Adipocyte (in vitro differentiated cells): ENCODE measurements at regions not wholly inside any gene's neighbourhood (a gene's known extent, or its start where the extent isn't known, plus 50 kb on each side); places are given as distances from the start of the nearest gene placed in this dataset.

Experiments
- DNase-seq: peaks from one replicate; pipeline ENCODE4 v3.0.0-alpha.2; 2015; ENCODE audit warnings: low read depth
- H3K27me3 ChIP-seq: replicated peaks from 2 replicates; pipeline ENCODE4 v1.7.0; 2013; ENCODE audit warnings: mild to moderate bottlenecking, low read length, moderate library complexity; ENCODE audit not compliant: control insufficient read depth, insufficient read depth
- H3K36me3 ChIP-seq: 2 replicates; pipeline ENCODE4 v1.7.0; 2013; ENCODE audit warnings: low read length, mild to moderate bottlenecking, moderate library complexity; ENCODE audit not compliant: control insufficient read depth, insufficient read depth, severe bottlenecking
- H3K4me1 ChIP-seq: 2 replicates; pipeline ENCODE4 v1.7.0; 2013; ENCODE audit warnings: mild to moderate bottlenecking, low read length, moderate library complexity; ENCODE audit not compliant: control insufficient read depth, insufficient read depth
- H3K4me3 ChIP-seq: 2 replicates; pipeline ENCODE4 v1.7.0; 2013; ENCODE audit warnings: mild to moderate bottlenecking, low read length, moderate library complexity
- H3K9ac ChIP-seq: 2 replicates; pipeline ENCODE4 v1.7.0; 2013; ENCODE audit warnings: mild to moderate bottlenecking, low read length, moderate library complexity
- H3K9me3 ChIP-seq: 2 replicates; pipeline ENCODE4 v1.7.0; 2013; ENCODE audit warnings: mild to moderate bottlenecking, low read length, moderate library complexity; ENCODE audit not compliant: control insufficient read depth

DNA sequence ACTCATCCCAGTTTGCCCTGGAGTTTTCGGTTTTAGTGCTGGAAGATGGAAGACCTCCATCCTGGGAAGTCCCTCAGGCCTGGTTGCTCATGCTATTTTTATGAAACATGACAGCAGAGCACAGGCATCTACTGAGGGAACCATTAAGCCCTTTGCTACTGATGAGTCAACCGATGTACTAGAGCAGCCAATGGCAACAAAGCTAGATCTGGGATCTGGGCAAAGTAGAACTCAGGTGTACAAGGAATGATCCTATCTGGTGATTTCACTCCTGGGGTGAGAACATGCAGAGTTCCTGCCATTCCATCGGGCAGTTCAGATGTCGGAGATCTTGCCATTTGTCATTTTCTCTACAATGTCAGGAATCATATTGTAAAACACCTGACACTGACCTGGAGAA, 166.2 kb upstream of the NSMCE3 start:
- Histone ChIP-seq H3K4me1 (no peaks in the 10 kb centered on the region), H3K36me3 (no peaks in the 10 kb centered on the region), H3K9me3 (no peaks in the 10 kb centered on the region), H3K27me3 (peaks cover 15% of the 10 kb centered on the region), H3K9ac (no peak overlapping the region), H3K4me3 (no peak overlapping the region)
- DNase-seq = no peak

DNA sequence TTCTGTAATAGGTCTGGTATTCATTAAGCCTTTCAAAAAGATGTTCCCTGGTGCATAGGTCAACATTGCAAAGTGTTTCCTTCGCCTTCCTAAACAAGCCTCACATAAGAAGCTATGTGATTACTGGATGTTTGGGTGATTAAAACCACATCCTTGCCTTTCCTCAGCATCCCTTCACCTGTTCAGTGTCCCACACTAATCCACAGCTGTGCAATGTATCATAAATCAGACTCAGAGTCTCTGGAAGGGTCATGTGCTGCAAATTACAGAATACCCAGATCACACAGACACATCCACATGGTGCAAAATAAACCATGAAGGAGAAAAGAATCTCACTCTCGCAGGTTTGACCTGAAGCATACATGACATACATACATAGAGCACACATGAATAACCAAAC, 164.7 kb upstream of the NSMCE3 start:
- Histone ChIP-seq H3K27me3 (peaks cover 15% of the 10 kb centered on the region), H3K9ac (no peak overlapping the region), H3K4me1 (no peaks in the 10 kb centered on the region), H3K9me3 (no peaks in the 10 kb centered on the region), H3K4me3 (no peak overlapping the region), H3K36me3 (no peaks in the 10 kb centered on the region)
- no peak for DNase-seq

DNA sequence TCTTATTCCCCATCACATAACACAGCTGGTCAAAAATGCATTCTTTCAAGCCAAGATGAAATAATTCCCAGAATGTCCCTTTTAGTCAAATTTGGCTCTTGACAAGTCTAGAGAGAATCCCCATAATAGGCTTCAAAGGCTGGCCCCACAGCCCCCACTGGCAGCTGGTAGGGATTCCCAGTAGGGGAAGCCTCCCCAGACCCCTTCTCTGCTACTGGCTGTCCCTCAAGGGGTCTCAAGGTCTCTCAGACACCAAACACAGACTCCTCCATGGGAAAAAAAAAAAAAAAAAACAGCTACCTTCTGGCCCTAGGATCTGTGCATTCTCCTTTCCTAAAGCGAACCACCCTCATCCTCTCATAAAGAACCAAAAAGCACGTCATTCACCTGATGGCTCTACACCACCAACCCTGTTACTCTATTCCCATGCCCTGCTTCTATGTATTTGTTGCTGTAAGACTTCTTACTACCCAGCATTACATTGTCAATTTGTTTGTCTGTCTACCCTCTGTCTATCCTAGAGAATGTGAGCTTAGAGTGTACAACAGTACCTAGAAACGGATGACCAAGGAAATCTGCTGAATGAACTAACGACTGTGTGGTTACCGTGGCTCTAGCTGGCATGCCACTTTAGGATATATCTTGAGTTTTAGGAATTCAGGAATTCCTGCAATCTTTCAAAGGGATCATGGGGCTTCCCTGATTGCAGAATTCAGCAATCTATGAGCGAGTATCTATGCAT, 164.1 kb upstream of the NSMCE3 start:
- DNase-seq = no peak
- Histone ChIP-seq H3K9ac (no peak overlapping the region), H3K36me3 (no peaks in the 10 kb centered on the region), H3K27me3 (peaks cover 15% of the 10 kb centered on the region), H3K9me3 (no peaks in the 10 kb centered on the region), H3K4me1 (no peaks in the 10 kb centered on the region), H3K4me3 (no peak overlapping the region)

DNA sequence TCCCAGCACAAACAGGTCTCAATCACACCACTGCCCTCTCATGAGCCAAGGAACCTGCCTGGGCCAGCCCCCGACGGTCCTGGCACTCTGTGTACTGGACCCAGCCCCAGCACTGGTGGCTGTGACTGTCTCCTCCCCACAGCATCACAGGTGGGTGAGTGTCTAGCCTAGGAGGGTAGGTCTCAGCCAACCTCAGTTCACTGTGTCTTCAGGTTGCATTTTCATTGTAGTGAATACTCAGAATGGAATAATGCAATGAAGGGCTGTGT, 163.4 kb upstream of the NSMCE3 start:
- DNase-seq = no peak
- no peaks in the 10 kb centered on the region for H3K4me1 ChIP-seq
- H3K9ac ChIP-seq = no peak overlapping the region
- no peak overlapping the region for H3K4me3 ChIP-seq
- no peaks in the 10 kb centered on the region for H3K9me3 ChIP-seq
- H3K27me3 ChIP-seq = peaks cover 15% of the 10 kb centered on the region
- no peaks in the 10 kb centered on the region for H3K36me3 ChIP-seq

DNA sequence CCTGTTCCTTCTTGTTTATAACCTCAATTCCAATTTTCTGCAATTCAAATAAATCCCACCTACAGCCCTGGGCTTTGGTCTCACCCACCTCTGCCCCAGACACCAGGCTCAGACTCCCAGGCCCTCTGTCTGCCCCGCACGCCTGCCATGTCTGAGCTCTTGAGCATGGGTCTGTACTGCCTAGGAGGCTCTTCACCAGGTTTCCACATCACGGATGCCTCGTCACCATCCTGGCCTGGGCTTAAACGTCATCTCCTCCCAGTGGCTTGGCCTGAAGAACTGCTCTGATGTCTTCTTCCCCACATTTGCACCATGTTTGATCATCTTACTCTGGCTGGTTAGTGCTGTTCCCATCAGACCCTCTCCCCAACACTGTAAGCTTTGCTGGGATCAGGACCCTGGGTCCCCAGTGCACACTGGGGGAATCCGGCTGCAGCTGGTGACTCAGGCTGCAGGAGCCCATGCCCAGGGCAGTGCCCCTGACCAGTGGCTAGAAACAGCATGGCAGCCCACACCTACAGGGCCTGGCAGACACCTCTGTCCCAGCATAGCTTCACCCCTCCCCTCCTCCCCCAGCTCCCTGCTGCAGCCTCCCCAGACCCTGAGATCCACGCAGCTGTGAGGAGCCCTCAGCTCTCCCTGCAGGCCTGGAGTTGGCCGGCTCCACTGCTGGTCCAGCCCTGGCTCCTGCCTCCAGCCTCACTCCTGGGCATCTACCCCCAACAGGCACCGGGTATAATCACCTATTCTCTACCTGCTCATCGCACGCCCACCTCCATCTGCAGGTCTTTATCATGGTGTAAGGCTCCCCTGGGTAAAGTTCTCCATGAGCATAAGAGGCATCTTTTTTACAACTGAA, 162.8 kb upstream of the NSMCE3 start:
- H3K27me3 ChIP-seq = peaks cover 15% of the 10 kb centered on the region
- H3K9ac ChIP-seq = no peak overlapping the region
- no peaks in the 10 kb centered on the region for H3K9me3 ChIP-seq
- no peak overlapping the region for H3K4me3 ChIP-seq
- no peak for DNase-seq
- H3K36me3 ChIP-seq = no peaks in the 10 kb centered on the region
- H3K4me1 ChIP-seq = no peaks in the 10 kb centered on the region

DNA sequence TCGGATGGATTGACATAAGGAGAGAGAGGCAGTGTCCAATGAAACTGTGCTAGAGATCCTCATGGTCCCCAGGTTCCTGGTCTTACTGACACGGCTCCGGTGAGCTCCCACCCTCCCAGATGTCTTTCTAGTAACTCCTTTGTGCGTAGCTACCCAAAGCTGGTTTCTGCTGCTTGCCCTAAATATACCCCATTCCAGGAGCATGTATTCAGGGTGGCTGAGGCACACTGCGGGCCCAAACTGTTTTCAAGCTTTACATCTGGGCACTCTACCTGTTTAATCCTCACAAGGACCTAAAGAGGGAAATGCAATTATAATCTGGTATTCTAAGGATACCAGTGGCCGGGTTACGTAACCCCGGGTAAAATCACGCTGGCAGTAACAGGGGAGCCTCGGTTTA, 161.2 kb upstream of the NSMCE3 start:
- Histone ChIP-seq H3K36me3 (no peaks in the 10 kb centered on the region), H3K4me3 (no peak overlapping the region), H3K9me3 (no peaks in the 10 kb centered on the region), H3K9ac (no peak overlapping the region), H3K4me1 (no peaks in the 10 kb centered on the region), H3K27me3 (peaks cover 19% of the 10 kb centered on the region)
- no peak for DNase-seq

DNA sequence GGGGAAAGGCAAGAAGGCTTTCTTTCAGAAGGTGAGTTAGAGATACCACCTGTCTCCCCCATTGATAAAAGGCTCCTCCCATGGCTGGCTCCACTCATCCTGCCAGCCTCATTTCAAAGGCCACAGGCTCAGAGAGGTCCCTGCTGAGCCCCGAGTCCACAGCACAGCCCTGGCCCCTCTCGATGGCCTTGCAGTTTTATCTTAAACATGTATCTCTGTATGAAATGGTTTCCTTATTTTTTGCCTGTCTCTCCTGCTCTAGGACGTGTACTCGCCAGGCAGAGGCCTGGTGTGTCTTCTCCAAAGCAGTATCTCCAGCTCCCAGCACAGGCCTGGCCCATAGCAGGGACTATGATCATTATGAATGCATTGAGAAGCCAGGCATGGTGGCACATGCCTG, 160.5 kb upstream of the NSMCE3 start:
- H3K9ac ChIP-seq = no peak overlapping the region
- no peaks in the 10 kb centered on the region for H3K9me3 ChIP-seq
- H3K4me3 ChIP-seq = no peak overlapping the region
- H3K27me3 ChIP-seq = peaks cover 19% of the 10 kb centered on the region
- no peak for DNase-seq
- no peaks in the 10 kb centered on the region for H3K36me3 ChIP-seq
- H3K4me1 ChIP-seq = no peaks in the 10 kb centered on the region

DNA sequence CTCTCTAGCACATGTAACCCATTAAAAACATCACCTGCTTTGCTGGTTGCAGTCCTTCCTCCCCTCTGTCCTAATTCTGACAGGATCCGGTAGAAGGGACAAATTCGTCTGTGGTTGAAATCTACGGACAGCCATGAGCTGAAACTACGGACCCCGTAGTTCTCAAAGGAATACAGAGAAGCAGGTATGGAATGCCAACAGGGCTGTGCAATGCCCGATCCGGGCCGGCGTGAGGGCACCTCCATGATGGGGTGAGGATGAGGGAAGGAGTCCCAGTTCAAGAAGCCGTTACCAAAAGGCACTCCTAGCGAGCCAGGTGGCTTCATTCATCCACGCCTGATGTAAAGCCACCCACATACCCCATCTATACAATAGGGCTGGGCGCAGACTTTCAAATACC, 160.0 kb upstream of the NSMCE3 start:
- H3K4me1 ChIP-seq = no peaks in the 10 kb centered on the region
- DNase-seq = no peak
- H3K9me3 ChIP-seq = no peaks in the 10 kb centered on the region
- H3K27me3 ChIP-seq = peaks cover 15% of the 10 kb centered on the region
- H3K4me3 ChIP-seq = no peak overlapping the region
- H3K9ac ChIP-seq = no peak overlapping the region
- H3K36me3 ChIP-seq = no peaks in the 10 kb centered on the region

DNA sequence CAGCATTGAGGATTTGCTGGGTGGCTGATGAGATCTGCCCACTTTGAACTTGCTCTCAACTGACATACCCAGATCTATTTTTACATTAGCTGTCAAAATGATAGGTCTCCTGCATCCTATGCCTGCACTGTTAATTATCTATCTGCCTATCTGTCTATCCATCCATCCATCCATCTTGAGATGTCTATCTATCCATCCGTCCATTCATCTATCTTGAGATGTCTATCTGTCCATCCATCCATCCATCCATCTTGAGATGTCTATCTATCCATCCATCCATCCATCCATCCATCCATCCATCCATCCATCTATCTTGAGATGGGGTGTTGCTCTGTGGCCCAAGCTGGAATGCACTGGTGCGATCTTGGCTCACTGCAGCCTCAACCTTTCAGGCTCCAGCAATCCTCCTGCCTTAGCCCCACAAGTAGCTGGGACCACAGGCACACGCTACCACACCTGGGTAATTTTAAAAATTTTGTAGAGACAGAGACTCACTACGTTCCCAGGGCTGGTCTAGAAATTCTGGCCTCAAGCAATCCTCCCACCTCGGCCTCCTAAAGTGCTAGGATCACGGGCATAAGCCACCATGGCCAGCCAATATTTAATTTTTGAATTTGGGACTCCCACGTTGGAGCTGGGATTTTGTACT, 159.4 kb upstream of the NSMCE3 start:
- no peak overlapping the region for H3K4me3 ChIP-seq
- peaks cover 11% of the 10 kb centered on the region for H3K27me3 ChIP-seq
- H3K9me3 ChIP-seq = no peaks in the 10 kb centered on the region
- H3K4me1 ChIP-seq = no peaks in the 10 kb centered on the region
- no peak for DNase-seq
- no peaks in the 10 kb centered on the region for H3K36me3 ChIP-seq
- H3K9ac ChIP-seq = no peak overlapping the region

DNA sequence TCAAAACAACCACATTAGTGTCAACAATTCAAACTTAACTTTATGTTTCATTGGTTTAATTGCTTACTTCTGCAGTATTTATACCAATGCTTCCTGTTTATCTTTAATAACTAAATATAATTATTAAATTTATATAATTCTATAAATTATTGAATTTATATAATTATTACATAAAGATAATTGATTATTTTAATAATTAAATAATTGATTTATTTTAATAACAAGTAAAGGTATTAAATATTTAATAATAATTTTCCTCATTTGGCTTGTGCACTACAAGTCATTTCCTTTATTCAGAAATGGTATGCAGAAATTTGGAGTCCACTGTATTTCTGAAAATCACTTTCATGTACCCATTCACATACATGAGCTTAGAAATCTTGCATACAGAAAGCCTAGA, 156.2 kb upstream of the NSMCE3 start:
- no peaks in the 10 kb centered on the region for H3K9me3 ChIP-seq
- no peaks in the 10 kb centered on the region for H3K36me3 ChIP-seq
- H3K4me3 ChIP-seq = no peak overlapping the region
- DNase-seq = no peak
- no peak overlapping the region for H3K9ac ChIP-seq
- no peaks in the 10 kb centered on the region for H3K4me1 ChIP-seq
- H3K27me3 ChIP-seq = peaks cover 4% of the 10 kb centered on the region

DNA sequence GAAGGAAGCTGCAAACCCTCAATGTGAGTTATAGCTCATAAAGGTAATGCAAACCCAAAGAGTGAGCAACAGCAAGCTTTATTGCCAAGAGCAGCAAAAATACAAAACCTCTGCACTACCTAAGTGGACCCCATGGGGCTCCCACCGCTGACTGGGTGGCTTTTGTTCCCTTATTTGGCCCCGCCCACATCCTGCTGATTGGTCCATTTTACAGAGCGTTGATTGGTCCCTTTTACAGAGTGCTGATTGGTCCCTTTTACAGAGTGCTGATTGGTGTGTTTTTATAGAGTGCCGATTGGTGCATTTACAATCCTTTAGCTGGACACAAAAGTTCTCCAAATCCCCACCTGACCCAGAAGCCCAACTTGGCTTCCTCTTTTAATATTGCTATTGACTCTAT, 154.5 kb upstream of the NSMCE3 start:
- H3K9me3 ChIP-seq = no peaks in the 10 kb centered on the region
- H3K4me1 ChIP-seq = no peaks in the 10 kb centered on the region
- H3K9ac ChIP-seq = no peak overlapping the region
- DNase-seq = no peak
- no peaks in the 10 kb centered on the region for H3K36me3 ChIP-seq
- peaks cover 6% of the 10 kb centered on the region for H3K27me3 ChIP-seq
- H3K4me3 ChIP-seq = no peak overlapping the region
